ENCODE measurements at regions not wholly inside any gene's neighbourhood (a gene's known extent, or its start where the extent isn't known, plus 50 kb on each side); places are given as distances from the start of the nearest gene placed in this dataset.
"Not testable (repeated sequence)": the region's sequence is repeated elsewhere in the genome, so short reads cannot be mapped to it uniquely, and the experiment has no call there.

- no peak overlapping the region for H3K4me3 ChIP-seq (ENCODE audit: low read depth, low read length)
- no peak for DNase-seq (ENCODE audit: low read depth, low spot score)
- TF ChIP-seq CTCF (IDR thresholded peaks at IDR 0.05; ENCODE audit: low read depth, low read length): no peak
- in situ Hi-C loops (cut with HindIII; ENCODE audit: low sequenced_read_pairs): no loop called here
Measured at GRCh38 chr19:27843861-27844260, 1369.1 kb downstream of the UQCRFS1 start.

- no peak for DNase-seq (ENCODE audit: low read depth, low spot score)
- no peak overlapping the region for H3K4me3 ChIP-seq (ENCODE audit: low read depth, low read length)
- in situ Hi-C loops (cut with HindIII; ENCODE audit: low sequenced_read_pairs): no loop called here
- no peak for TF ChIP-seq CTCF (IDR thresholded peaks at IDR 0.05; ENCODE audit: low read depth, low read length)
Measured at GRCh38 chr19:27833031-27833430, 1379.9 kb downstream of the UQCRFS1 start.

GRCh38 chr19:27828829-27829228 lies 1384.1 kb downstream of the UQCRFS1 start:
- no peak overlapping the region for H3K4me3 ChIP-seq (ENCODE audit: low read depth, low read length)
- in situ Hi-C loops (cut with HindIII; ENCODE audit: low sequenced_read_pairs): no loop called here
- no peak for DNase-seq (ENCODE audit: low read depth, low spot score)
- TF ChIP-seq CTCF (IDR thresholded peaks at IDR 0.05; ENCODE audit: low read depth, low read length): no peak

GRCh38 chr19:27824108-27824507 lies 1388.8 kb downstream of the UQCRFS1 start:
- no peak overlapping the region for H3K4me3 ChIP-seq (ENCODE audit: low read depth, low read length)
- DNase-seq (ENCODE audit: low read depth, low spot score): no peak
- in situ Hi-C loops (cut with HindIII; ENCODE audit: low sequenced_read_pairs): no loop called here
- TF ChIP-seq CTCF (IDR thresholded peaks at IDR 0.05; ENCODE audit: low read depth, low read length): no peak

GRCh38 chr19:27822336-27822735 lies 1390.6 kb downstream of the UQCRFS1 start:
- in situ Hi-C loops (cut with HindIII; ENCODE audit: low sequenced_read_pairs): no loop called here
- no peak overlapping the region for H3K4me3 ChIP-seq (ENCODE audit: low read depth, low read length)
- no peak for DNase-seq (ENCODE audit: low read depth, low spot score)
- no peak for TF ChIP-seq CTCF (IDR thresholded peaks at IDR 0.05; ENCODE audit: low read depth, low read length)

GRCh38 chr19:27821418-27822018 lies 1391.4 kb downstream of the UQCRFS1 start:
- no peak for DNase-seq (ENCODE audit: low read depth, low spot score)
- in situ Hi-C loops (cut with HindIII; ENCODE audit: low sequenced_read_pairs): no loop called here
- H3K4me3 ChIP-seq (ENCODE audit: low read depth, low read length): no peak overlapping the region
- TF ChIP-seq CTCF (IDR thresholded peaks at IDR 0.05; ENCODE audit: low read depth, low read length): no peak

- DNase-seq (ENCODE audit: low read depth, low spot score): no peak
- in situ Hi-C loops (cut with HindIII; ENCODE audit: low sequenced_read_pairs): no loop called here
- H3K4me3 ChIP-seq (ENCODE audit: low read depth, low read length): no peak overlapping the region
- TF ChIP-seq CTCF (IDR thresholded peaks at IDR 0.05; ENCODE audit: low read depth, low read length): no peak
Measured at GRCh38 chr19:27815985-27816384, 1397.0 kb downstream of the UQCRFS1 start.

- H3K4me3 ChIP-seq (ENCODE audit: low read depth, low read length); DNase-seq (ENCODE audit: low read depth, low spot score); in situ Hi-C loops (cut with HindIII; ENCODE audit: low sequenced_read_pairs): not testable (repeated sequence)
Measured at GRCh38 chr19:27814834-27815233, 1398.1 kb downstream of the UQCRFS1 start.

GRCh38 chr19:27814274-27814673 lies 1398.7 kb downstream of the UQCRFS1 start:
- DNase-seq (ENCODE audit: low read depth, low spot score); H3K4me3 ChIP-seq (ENCODE audit: low read depth, low read length); in situ Hi-C loops (cut with HindIII; ENCODE audit: low sequenced_read_pairs): not testable (repeated sequence)

Measured in astrocyte of the spinal cord (primary cell).